PC-3 (cell line): ENCODE measurements at regions not wholly inside any gene's neighbourhood (a gene's known extent, or its start where the extent isn't known, plus 50 kb on each side); places are given as distances from the start of the nearest gene placed in this dataset.

ENCODE experiments used
- ATAC-seq: fragments of 200-7000 bp; cut with Tn5 transposase; 2 replicates; pipeline ENCODE4 v1.9.1; 2020; ENCODE audit warnings: mild to moderate bottlenecking, moderate library complexity
- BruUV-seq: library from RNA; stranded (reverse); fragments of 400-500 nt; replicated peaks from 2 replicates; lab custom pipeline; 2021; lab: Mats Ljungman, UMichigan
- CTCF ChIA-PET: fragments of 300-600 bp; sonication (Branson Sonifier 250); formaldehyde crosslinking; loops from one replicate; lab custom pipeline; 2022; ENCODE audit warnings: antibody characterized with exemption; lab: Charles Lee
- POLR2A ChIA-PET: fragments of 300-600 bp; sonication (Branson Sonifier 250); formaldehyde crosslinking; loops from one replicate; lab custom pipeline; 2022; ENCODE audit warnings: antibody characterized with exemption; ENCODE audit not compliant: unreplicated experiment; lab: Charles Lee
- DNase-seq: peaks from one replicate; pipeline ENCODE4 v3.0.0-alpha.2; 2015
- H2AFZ ChIP-seq: fragments of 300-600 bp; sonication (generic); 2 replicates; pipeline ENCODE4 v1.6.0; 2016; ENCODE audit warnings: antibody characterized with exemption, low read length
- H3F3A ChIP-seq: fragments of 300-600 bp; sonication (generic); one replicate; pipeline ENCODE4 v1.6.0; 2017; ENCODE audit warnings: antibody characterized with exemption, low read length, control low read depth, mild to moderate bottlenecking; ENCODE audit not compliant: unreplicated experiment
- H3K27ac ChIP-seq: fragments of 300-600 bp; sonication (generic); 2 replicates; pipeline ENCODE4 v1.5.1; 2016; ENCODE audit warnings: mild to moderate bottlenecking, low read length
- H3K27me3 ChIP-seq: fragments of 300-600 bp; sonication (generic); 2 replicates; pipeline ENCODE4 v1.6.1; 2016; ENCODE audit warnings: low read length, mixed read lengths
- H3K36me3 ChIP-seq: fragments of 300-600 bp; sonication (generic); 2 replicates; pipeline ENCODE4 v1.6.1; 2016; ENCODE audit warnings: low read depth, mixed run types, low read length, mixed read lengths
- H3K4me1 ChIP-seq: fragments of 300-600 bp; sonication (generic); 2 replicates; pipeline ENCODE4 v1.5.1; 2016; ENCODE audit warnings: low read length; ENCODE audit not compliant: insufficient read depth
- H3K4me2 ChIP-seq: fragments of 300-600 bp; sonication (generic); 2 replicates; pipeline ENCODE4 v1.6.0; 2016; ENCODE audit warnings: low read length
- H3K4me3 ChIP-seq: fragments of 300-600 bp; sonication (generic); 2 replicates; pipeline ENCODE4 v1.5.1; 2016; ENCODE audit warnings: mild to moderate bottlenecking, low read length, mixed read lengths
- H3K79me2 ChIP-seq: fragments of 300-600 bp; sonication (generic); 2 replicates; pipeline ENCODE4 v1.6.1; 2017; ENCODE audit warnings: low read length, mixed read lengths
- H3K9ac ChIP-seq: fragments of 300-600 bp; sonication (generic); 2 replicates; pipeline ENCODE4 v1.6.0; 2016; ENCODE audit warnings: mild to moderate bottlenecking, low read length
- H3K9me2 ChIP-seq: fragments of 300-600 bp; sonication (generic); replicated peaks from 2 replicates; pipeline ENCODE4 v1.6.1; 2016; ENCODE audit warnings: mixed run types, low read length, mixed read lengths
- H3K9me3 ChIP-seq: fragments of 300-600 bp; sonication (generic); 2 replicates; pipeline ENCODE4 v1.6.1; 2016; ENCODE audit warnings: low read length, mixed read lengths
- H4K20me1 ChIP-seq: fragments of 300-600 bp; sonication (generic); 2 replicates; pipeline ENCODE4 v1.6.1; 2016; ENCODE audit warnings: low read length, mixed read lengths
- EZH2 ChIP-seq: fragments of 300-600 bp; sonication (generic); IDR thresholded peaks from one replicate; pipeline ENCODE4 v1.6.1; 2017; ENCODE audit warnings: antibody characterized with exemption, mild to moderate bottlenecking, low read length; ENCODE audit not compliant: unreplicated experiment
- EZH2phosphoT487 ChIP-seq: fragments of 300-600 bp; sonication (generic); IDR thresholded peaks from 2 replicates; pipeline ENCODE4 v1.6.1; 2018; ENCODE audit warnings: mild to moderate bottlenecking, antibody characterized with exemption, low read length, borderline replicate concordance
- intact Hi-C: fragments of 100-400 bp; cut with micrococcal nuclease; formaldehyde crosslinking; loops from 2 replicates; pipeline ENCODE4 v1.9.0; 2023
- TF ChIP-seq, protein P1 (sequence below): fragments of 300-600 bp; sonication (generic); conservative IDR thresholded peaks from 2 replicates; pipeline ENCODE4 v1.5.1; 2017; ENCODE audit warnings: antibody characterized with exemption, low read depth, mild to moderate bottlenecking, low read length

DNA sequence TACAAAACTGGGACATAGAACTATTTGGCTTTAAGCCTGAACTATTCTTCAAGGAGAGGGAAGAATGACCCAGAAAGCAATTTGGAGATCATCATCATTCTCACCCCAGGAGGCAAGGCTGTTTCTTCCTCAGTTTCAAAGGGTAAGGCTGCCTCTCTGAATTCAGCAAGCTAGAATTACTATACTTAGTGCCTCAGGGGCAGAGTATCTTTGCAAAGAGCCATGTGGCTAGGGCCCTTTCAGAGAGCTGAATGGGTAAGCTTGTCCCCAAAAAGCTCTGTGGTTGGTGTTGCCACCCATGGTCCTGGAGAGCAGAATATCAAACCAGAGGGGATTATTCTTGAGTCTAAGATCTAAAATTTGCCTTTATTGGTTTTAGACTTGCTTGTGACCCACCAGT lies 720.3 kb upstream of the ARPP21 start:
- DNase-seq (no peak), ATAC-seq (no peak)
- Histone ChIP-seq H3K27me3 (no peaks in the 10 kb centered on the region), H3K4me2 (no peak overlapping the region), H3K9ac (no peak overlapping the region), H3K9me3 (peaks cover 19% of the 10 kb centered on the region; the same call in 1 of the 2 replicates), H3K4me1 (no peaks in the 10 kb centered on the region), H3K9me2 (no peaks in the 10 kb centered on the region), H3K4me3 (no peak overlapping the region), H3F3A (no peaks in the 10 kb centered on the region), H2AFZ (no peak overlapping the region), H3K36me3 (no peaks in the 10 kb centered on the region), H3K27ac (no peak overlapping the region), H4K20me1 (no peaks in the 10 kb centered on the region), H3K79me2 (no peaks in the 10 kb centered on the region)
- no TSS peak for BruUV-seq
- ChIA-PET CTCF (no interaction called here), POLR2A (no interaction called here)
- TF ChIP-seq EZH2phosphoT487: no peak
- no peak for TF ChIP-seq EZH2
- TF ChIP-seq, protein P1, sequence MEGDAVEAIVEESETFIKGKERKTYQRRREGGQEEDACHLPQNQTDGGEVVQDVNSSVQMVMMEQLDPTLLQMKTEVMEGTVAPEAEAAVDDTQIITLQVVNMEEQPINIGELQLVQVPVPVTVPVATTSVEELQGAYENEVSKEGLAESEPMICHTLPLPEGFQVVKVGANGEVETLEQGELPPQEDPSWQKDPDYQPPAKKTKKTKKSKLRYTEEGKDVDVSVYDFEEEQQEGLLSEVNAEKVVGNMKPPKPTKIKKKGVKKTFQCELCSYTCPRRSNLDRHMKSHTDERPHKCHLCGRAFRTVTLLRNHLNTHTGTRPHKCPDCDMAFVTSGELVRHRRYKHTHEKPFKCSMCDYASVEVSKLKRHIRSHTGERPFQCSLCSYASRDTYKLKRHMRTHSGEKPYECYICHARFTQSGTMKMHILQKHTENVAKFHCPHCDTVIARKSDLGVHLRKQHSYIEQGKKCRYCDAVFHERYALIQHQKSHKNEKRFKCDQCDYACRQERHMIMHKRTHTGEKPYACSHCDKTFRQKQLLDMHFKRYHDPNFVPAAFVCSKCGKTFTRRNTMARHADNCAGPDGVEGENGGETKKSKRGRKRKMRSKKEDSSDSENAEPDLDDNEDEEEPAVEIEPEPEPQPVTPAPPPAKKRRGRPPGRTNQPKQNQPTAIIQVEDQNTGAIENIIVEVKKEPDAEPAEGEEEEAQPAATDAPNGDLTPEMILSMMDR: no peak
- intact Hi-C loops: no loop called here

DNA sequence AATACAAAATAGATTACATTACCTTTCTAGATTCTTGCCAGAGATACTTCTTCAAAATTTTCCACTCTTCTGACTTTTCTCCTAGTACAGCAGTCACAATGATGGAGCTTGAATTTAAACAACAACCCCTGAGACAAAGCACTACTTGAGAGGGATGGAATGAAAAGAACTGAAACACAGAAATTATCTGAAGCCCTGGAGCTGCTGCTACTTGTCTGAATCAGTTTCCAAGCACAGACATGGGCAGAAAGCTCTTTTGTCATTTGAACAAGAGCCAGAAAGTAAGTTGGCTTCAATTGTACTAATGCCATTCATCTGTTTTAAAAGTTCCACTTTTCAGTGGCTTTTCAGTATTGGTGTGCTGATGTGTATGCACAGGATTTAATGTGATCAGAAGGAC lies 718.5 kb upstream of the ARPP21 start:
- H4K20me1 ChIP-seq: no peaks in the 10 kb centered on the region
- no peak overlapping the region for H2AFZ ChIP-seq
- no peak overlapping the region for H3K9ac ChIP-seq
- POLR2A ChIA-PET: no interaction called here
- DNase-seq (no peak), ATAC-seq (no peak)
- H3K9me3 ChIP-seq: peaks cover 29% of the 10 kb centered on the region
- no peaks in the 10 kb centered on the region for H3K4me1 ChIP-seq
- no peaks in the 10 kb centered on the region for H3F3A ChIP-seq
- no peak overlapping the region for H3K4me2 ChIP-seq
- CTCF ChIA-PET: no interaction called here
- no peaks in the 10 kb centered on the region for H3K9me2 ChIP-seq
- H3K27me3 ChIP-seq: no peaks in the 10 kb centered on the region
- BruUV-seq: no TSS peak
- H3K36me3 ChIP-seq: no peaks in the 10 kb centered on the region
- no peaks in the 10 kb centered on the region for H3K79me2 ChIP-seq
- TF ChIP-seq EZH2phosphoT487: no peak
- TF ChIP-seq, protein P1: no peak
- no peak for TF ChIP-seq EZH2
- no peak overlapping the region for H3K4me3 ChIP-seq
- intact Hi-C loops: no loop called here
- H3K27ac ChIP-seq: no peak overlapping the region

DNA sequence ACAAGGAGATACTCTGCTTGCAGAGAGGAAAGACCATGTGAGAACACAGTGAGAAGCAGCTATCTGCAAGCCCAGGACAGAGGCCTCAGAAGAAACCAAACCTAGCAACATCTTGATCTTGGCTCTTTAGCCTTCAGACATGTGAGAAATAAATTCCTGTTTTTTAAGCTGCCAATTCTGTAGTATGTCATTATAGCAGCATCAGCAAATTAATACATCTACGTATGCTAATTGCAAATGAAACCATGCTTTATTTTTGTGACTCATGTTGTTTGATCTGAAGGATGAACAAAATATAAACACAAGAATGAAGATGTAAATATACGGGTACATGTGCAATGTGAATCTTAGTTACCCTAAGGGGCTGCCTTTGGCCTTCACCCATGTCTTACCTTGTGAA lies 714.4 kb upstream of the ARPP21 start:
- TF ChIP-seq EZH2phosphoT487: no peak
- intact Hi-C loops: no loop called here
- ChIA-PET CTCF (no interaction called here), POLR2A (no interaction called here)
- Histone ChIP-seq H3K9ac (no peak overlapping the region), H3K4me2 (no peak overlapping the region), H3K4me3 (no peak overlapping the region), H3K36me3 (no peaks in the 10 kb centered on the region), H3K9me3 (peaks cover 29% of the 10 kb centered on the region), H3F3A (no peaks in the 10 kb centered on the region), H3K4me1 (no peaks in the 10 kb centered on the region), H4K20me1 (no peaks in the 10 kb centered on the region), H3K79me2 (no peaks in the 10 kb centered on the region), H2AFZ (no peak overlapping the region), H3K27me3 (no peaks in the 10 kb centered on the region), H3K9me2 (no peaks in the 10 kb centered on the region), H3K27ac (no peak overlapping the region)
- ATAC-seq (no peak), DNase-seq (no peak)
- BruUV-seq: no TSS peak
